CMK (cell line): ENCODE measurements at regions not wholly inside any gene's neighbourhood (a gene's known extent, or its start where the extent isn't known, plus 50 kb on each side); places are given as distances from the start of the nearest gene placed in this dataset.

Experiments used
- DNase-seq: peaks from one replicate; pipeline ENCODE4 v3.0.0-alpha.2; 2010; ENCODE audit warnings: low read depth

DNA sequence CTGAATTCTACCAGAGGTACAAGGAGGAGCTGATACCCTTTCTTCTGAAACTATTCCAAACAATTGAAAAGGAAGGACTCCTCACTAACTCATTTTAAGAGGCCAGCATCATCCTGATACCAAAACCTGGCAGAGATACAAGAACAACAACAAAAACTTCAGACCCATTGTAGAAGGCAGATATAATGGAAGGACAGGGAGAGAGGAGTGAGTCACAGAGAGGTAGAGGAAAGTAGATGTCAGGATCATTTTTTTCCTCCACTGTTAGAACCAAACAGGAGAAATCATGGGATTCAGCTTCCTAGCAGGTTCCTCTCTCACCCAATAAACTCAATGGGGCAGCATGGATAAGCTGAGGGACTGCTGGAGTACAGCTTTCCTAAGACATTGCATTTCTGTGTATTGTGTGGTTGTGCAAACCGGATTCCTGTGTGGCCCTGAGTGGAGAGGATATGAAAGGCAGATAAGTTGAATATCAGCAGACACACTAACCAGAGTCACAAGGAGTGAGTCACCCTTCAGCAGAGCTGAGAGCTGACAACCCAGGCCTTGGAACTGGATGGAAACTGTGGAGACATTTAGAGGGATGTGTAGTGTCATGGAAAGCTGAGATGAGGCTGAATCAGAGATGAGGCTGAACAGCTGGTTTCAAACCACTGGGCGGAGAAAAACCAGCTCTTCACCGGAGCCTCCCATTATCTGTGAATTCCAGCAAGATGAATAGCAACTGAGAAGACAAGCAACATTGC lies 60.9 kb upstream of the MMADHC start:
- no peak for DNase-seq

DNA sequence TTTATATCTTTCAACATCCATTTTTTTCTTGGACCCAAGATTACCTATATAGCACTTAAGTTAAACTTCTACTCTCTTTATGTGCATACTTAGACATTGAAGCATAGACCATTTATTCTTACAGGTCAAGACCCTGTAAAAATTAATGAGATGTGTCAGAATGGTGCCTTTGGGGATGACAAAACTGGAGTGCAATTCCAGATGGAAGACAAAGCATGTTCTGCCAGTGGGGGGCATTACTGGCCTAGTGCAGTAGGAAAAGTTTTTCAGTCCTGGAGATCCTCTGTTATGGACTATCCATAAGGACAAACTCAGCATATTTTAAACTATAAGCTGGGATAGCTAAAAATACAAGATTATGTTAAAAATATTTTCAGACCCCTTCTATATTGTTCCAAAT lies 57.8 kb upstream of the MMADHC start:
- DNase-seq: no peak
